ENCODE measurements at regions not wholly inside any gene's neighbourhood (a gene's known extent, or its start where the extent isn't known, plus 50 kb on each side); places are given as distances from the start of the nearest gene placed in this dataset.

DNA sequence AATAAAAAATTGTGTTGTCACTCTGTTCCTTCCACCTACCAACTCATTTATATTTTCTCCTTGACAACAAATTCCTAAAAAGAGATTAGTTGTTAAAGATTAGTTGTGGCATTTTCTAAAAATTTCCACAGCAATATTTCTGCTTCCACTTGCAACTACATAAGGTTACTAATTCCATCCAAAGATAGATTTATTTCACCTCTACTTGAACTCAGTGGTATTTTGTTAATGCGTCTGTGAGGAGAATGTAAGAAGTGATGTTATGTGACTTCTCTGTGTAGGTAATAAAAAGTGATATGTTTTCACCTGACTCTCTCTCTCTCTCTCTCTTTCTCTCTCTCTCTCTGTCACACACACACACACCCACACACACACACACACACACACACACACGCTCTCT is 1104.8 kb downstream of the AMY1C start:
- H3K4me2 ChIP-seq (ENCODE audit: insufficient read depth, low read length) = no peak overlapping the region
- no peak for TF ChIP-seq GATA2 (IDR thresholded peaks at IDR 0.05; ENCODE audit: insufficient read depth, insufficient read length, low read depth, low read length)
- no peak for TF ChIP-seq POLR2AphosphoS5 (IDR thresholded peaks at IDR 0.05; ENCODE audit: insufficient read depth, low read depth, low read length)
- no peak for TF ChIP-seq FOS (IDR thresholded peaks at IDR 0.05; ENCODE audit: borderline replicate concordance, insufficient read depth, low read length)
- no peak for TF ChIP-seq POLR2A (IDR thresholded peaks at IDR 0.05; ENCODE audit: low read depth, low read length)
- TF ChIP-seq MYC (IDR thresholded peaks at IDR 0.05; ENCODE audit: low read depth, low read length) = no peak
- H3K79me2 ChIP-seq (ENCODE audit: control insufficient read depth, insufficient read depth, low read length) = no peaks in the 10 kb centered on the region
- H2AFZ ChIP-seq (ENCODE audit: low read depth, low read length) = no peak overlapping the region
- dilution Hi-C loops (cut with MboI; ENCODE audit: extremely low pct_ligation_motif_present, low sequenced_read_pairs) (no loop called here), intact Hi-C loops (cut with micrococcal nuclease) (no loop called here)
- H3K27ac ChIP-seq (ENCODE audit: insufficient read depth, low read depth, low read length) = no peak overlapping the region
- POLR2A ChIA-PET = no interaction called here
- no peaks in the 10 kb centered on the region for H3K27me3 ChIP-seq (ENCODE audit: control insufficient read depth in 2 of 2, insufficient read depth in 2 of 2, low read length in 2 of 2)
- BruUV-seq (replicated peaks) = no TSS peak
- no peak overlapping the region for H3K9ac ChIP-seq (replicated peaks; ENCODE audit: extremely low read depth, insufficient read depth, low read length)
- no peaks in the 10 kb centered on the region for H3K36me3 ChIP-seq (ENCODE audit: control insufficient read depth in 2 of 2, extremely low read depth in 1 of 2, insufficient read depth in 2 of 2, low read length in 2 of 2)
- no peak overlapping the region for H3K4me3 ChIP-seq (replicated peaks in 1 of 3; ENCODE audit: insufficient read depth in 1 of 3, low read depth in 1 of 3, low read length in 3 of 3)
- H3K4me1 ChIP-seq (ENCODE audit: control insufficient read depth, extremely low read depth, insufficient read depth, low read length) = no peaks in the 10 kb centered on the region
- no peaks in the 10 kb centered on the region for H3K9me1 ChIP-seq (replicated peaks; ENCODE audit: control insufficient read depth, extremely low read depth, insufficient read depth, low read length)
- FAIRE-seq (no peak), DNase-seq (ENCODE audit: low read depth, low spot score) (no peak)
- CTCF ChIA-PET = no interaction called here
- H4K20me1 ChIP-seq (replicated peaks; ENCODE audit: control insufficient read depth, extremely low read depth, insufficient read depth, low read length) = no peaks in the 10 kb centered on the region
- no peaks in the 10 kb centered on the region for H3K9me3 ChIP-seq (replicated peaks; ENCODE audit: control insufficient read depth, insufficient read depth, low read length)

DNA sequence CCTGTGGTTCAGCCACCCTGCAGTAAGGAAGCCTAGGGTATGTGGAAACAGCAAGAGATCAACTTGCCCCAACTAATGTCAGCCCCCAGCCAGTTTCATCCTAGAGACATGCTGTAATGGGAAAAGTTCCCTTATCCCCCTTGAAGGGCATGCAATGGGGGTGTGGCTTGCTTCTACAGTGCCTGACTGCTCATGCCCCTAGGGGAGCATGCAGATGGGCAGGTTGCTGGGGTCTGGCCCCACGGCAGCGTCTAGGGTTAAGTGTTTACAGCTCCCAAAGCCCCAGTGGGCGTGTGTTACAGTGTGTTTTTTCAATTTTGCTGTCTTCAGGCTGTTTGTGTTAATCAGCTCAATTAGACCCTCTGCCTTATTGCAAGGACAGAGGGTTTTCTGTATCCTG is 1105.9 kb downstream of the AMY1C start:
- ChIA-PET POLR2A (no interaction called here), CTCF (no interaction called here)
- Histone ChIP-seq H3K4me3 (replicated peaks in 1 of 3; ENCODE audit: insufficient read depth in 1 of 3, low read depth in 1 of 3, low read length in 3 of 3) (no peak overlapping the region), H4K20me1 (replicated peaks; ENCODE audit: control insufficient read depth, extremely low read depth, insufficient read depth, low read length) (no peaks in the 10 kb centered on the region), H3K9me3 (replicated peaks; ENCODE audit: control insufficient read depth, insufficient read depth, low read length) (no peaks in the 10 kb centered on the region), H3K9ac (replicated peaks; ENCODE audit: extremely low read depth, insufficient read depth, low read length) (no peak overlapping the region), H3K9me1 (replicated peaks; ENCODE audit: control insufficient read depth, extremely low read depth, insufficient read depth, low read length) (no peaks in the 10 kb centered on the region), H3K79me2 (ENCODE audit: control insufficient read depth, insufficient read depth, low read length) (no peaks in the 10 kb centered on the region), H3K27ac (ENCODE audit: insufficient read depth, low read depth, low read length) (no peak overlapping the region), H2AFZ (ENCODE audit: low read depth, low read length) (no peak overlapping the region), H3K4me1 (ENCODE audit: control insufficient read depth, extremely low read depth, insufficient read depth, low read length) (no peaks in the 10 kb centered on the region), H3K27me3 (ENCODE audit: control insufficient read depth in 2 of 2, insufficient read depth in 2 of 2, low read length in 2 of 2) (no peaks in the 10 kb centered on the region), H3K36me3 (ENCODE audit: control insufficient read depth in 2 of 2, extremely low read depth in 1 of 2, insufficient read depth in 2 of 2, low read length in 2 of 2) (no peaks in the 10 kb centered on the region), H3K4me2 (ENCODE audit: insufficient read depth, low read length) (no peak overlapping the region)
- FAIRE-seq (no peak), DNase-seq (ENCODE audit: low read depth, low spot score) (no peak)
- dilution Hi-C loops (cut with MboI; ENCODE audit: extremely low pct_ligation_motif_present, low sequenced_read_pairs) (no loop called here), intact Hi-C loops (cut with micrococcal nuclease) (no loop called here)
- no TSS peak for BruUV-seq (replicated peaks)
- no peak for TF ChIP-seq JUN (IDR thresholded peaks at IDR 0.05; ENCODE audit: borderline replicate concordance, insufficient read depth, insufficient read length, low read depth)
- TF ChIP-seq, protein P1, sequence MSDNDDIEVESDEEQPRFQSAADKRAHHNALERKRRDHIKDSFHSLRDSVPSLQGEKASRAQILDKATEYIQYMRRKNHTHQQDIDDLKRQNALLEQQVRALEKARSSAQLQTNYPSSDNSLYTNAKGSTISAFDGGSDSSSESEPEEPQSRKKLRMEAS (IDR thresholded peaks at IDR 0.05; ENCODE audit: insufficient read depth, insufficient read length) = no peak
- TF ChIP-seq GATA2 (IDR thresholded peaks at IDR 0.05; ENCODE audit: insufficient read depth, insufficient read length, low read depth, low read length) = no peak
- TF ChIP-seq MYC (IDR thresholded peaks at IDR 0.05; ENCODE audit: low read depth, low read length) = no peak
- TF ChIP-seq POLR2AphosphoS5 (IDR thresholded peaks at IDR 0.05; ENCODE audit: insufficient read depth, low read depth, low read length) = no peak
- TF ChIP-seq, protein P2, sequence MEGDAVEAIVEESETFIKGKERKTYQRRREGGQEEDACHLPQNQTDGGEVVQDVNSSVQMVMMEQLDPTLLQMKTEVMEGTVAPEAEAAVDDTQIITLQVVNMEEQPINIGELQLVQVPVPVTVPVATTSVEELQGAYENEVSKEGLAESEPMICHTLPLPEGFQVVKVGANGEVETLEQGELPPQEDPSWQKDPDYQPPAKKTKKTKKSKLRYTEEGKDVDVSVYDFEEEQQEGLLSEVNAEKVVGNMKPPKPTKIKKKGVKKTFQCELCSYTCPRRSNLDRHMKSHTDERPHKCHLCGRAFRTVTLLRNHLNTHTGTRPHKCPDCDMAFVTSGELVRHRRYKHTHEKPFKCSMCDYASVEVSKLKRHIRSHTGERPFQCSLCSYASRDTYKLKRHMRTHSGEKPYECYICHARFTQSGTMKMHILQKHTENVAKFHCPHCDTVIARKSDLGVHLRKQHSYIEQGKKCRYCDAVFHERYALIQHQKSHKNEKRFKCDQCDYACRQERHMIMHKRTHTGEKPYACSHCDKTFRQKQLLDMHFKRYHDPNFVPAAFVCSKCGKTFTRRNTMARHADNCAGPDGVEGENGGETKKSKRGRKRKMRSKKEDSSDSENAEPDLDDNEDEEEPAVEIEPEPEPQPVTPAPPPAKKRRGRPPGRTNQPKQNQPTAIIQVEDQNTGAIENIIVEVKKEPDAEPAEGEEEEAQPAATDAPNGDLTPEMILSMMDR (IDR thresholded peaks at IDR 0.05; ENCODE audit: extremely low read depth in 1 of 2, insufficient read depth in 1 of 2, low read depth in 1 of 2, low read length in 2 of 2) = no peak
- no peak for TF ChIP-seq POLR2A (IDR thresholded peaks at IDR 0.05; ENCODE audit: low read depth, low read length)
- no peak for TF ChIP-seq EZH2 (IDR thresholded peaks at IDR 0.05; ENCODE audit: borderline replicate concordance, low read depth, low read length, severe bottlenecking)
- TF ChIP-seq FOS (IDR thresholded peaks at IDR 0.05; ENCODE audit: borderline replicate concordance, insufficient read depth, low read length) = no peak

All from endothelial cell of umbilical vein (primary cell).